ENCODE measurements at regions not wholly inside any gene's neighbourhood (a gene's known extent, or its start where the extent isn't known, plus 50 kb on each side); places are given as distances from the start of the nearest gene placed in this dataset.

GRCh38 chr2:240202586-240202985 lies 62.1 kb upstream of the OTOS start:
- Mint-ChIP-seq H3K27me3 (peaks cover 17% of the 10 kb centered on the region), H3K4me3 (no peak overlapping the region), H3K36me3 (ENCODE audit: low read depth) (no peaks in the 10 kb centered on the region), H3K27ac (no peak overlapping the region), H3K4me1 (ENCODE audit: low read depth) (peaks cover 6% of the 10 kb centered on the region), H3K9me3 (peaks cover 2% of the 10 kb centered on the region)
- intact Hi-C loops (cut with micrococcal nuclease), result no loop called here
- DNase-seq (no peak), ATAC-seq (no peak)
- TF ChIP-seq CTCF (IDR thresholded peaks at IDR 0.05), result no peak
- CTCF ChIA-PET, result interaction anchor here (0.7 kb wide), 1 partner anchor 760 kb away, joined by 3 read pairs; no protein-coding TSS in a partner anchor
- POLR2A ChIA-PET, result interaction anchor here (0.7 kb wide), 1 partner anchor 174 kb away, joined by 3 read pairs; no protein-coding TSS in a partner anchor

GRCh38 chr2:240203031-240203787 lies 62.8 kb upstream of the OTOS start:
- Mint-ChIP-seq H3K4me3 (no peak overlapping the region), H3K27me3 (peaks cover 17% of the 10 kb centered on the region), H3K27ac (no peak overlapping the region), H3K36me3 (ENCODE audit: low read depth) (no peaks in the 10 kb centered on the region), H3K9me3 (peaks cover 2% of the 10 kb centered on the region), H3K4me1 (ENCODE audit: low read depth) (peaks cover 6% of the 10 kb centered on the region)
- CTCF ChIA-PET, result interaction anchor here (0.7 to 1.2 kb wide), 3 partner anchors 14 to 760 kb away, joined by 3 read pairs; no protein-coding TSS in a partner anchor
- intact Hi-C loops (cut with micrococcal nuclease), result no loop called here
- DNase-seq, result no peak
- no peak for TF ChIP-seq CTCF (IDR thresholded peaks at IDR 0.05)
- no peak for ATAC-seq
- POLR2A ChIA-PET, result interaction anchor here (0.7 kb wide), 1 partner anchor 173 kb away, joined by 3 read pairs; no protein-coding TSS in a partner anchor

GRCh38 chr2:240203788-240204270 lies 63.4 kb upstream of the OTOS start:
- no peak for TF ChIP-seq CTCF (IDR thresholded peaks at IDR 0.05)
- POLR2A ChIA-PET, result no interaction called here
- Mint-ChIP-seq H3K4me1 (ENCODE audit: low read depth) (peaks cover 6% of the 10 kb centered on the region), H3K27me3 (peaks cover 17% of the 10 kb centered on the region), H3K9me3 (peaks cover 2% of the 10 kb centered on the region), H3K36me3 (ENCODE audit: low read depth) (no peaks in the 10 kb centered on the region), H3K4me3 (no peak overlapping the region), H3K27ac (no peak overlapping the region)
- ATAC-seq (no peak), DNase-seq (no peak)
- CTCF ChIA-PET, result interaction anchor here (1.0 to 1.2 kb wide), 2 partner anchors 14 to 29 kb away, joined by 3 read pairs; no protein-coding TSS in a partner anchor
- intact Hi-C loops (cut with micrococcal nuclease), result no loop called here

- H3K36me3 Mint-ChIP-seq (ENCODE audit: low read depth), result no peaks in the 10 kb centered on the region
- DNase-seq (no peak), ATAC-seq (no peak)
- intact Hi-C loops (cut with micrococcal nuclease), result no loop called here
- H3K4me3 Mint-ChIP-seq, result no peak overlapping the region
- peaks cover 17% of the 10 kb centered on the region for H3K27me3 Mint-ChIP-seq
- H3K27ac Mint-ChIP-seq, result no peak overlapping the region
- no peak for TF ChIP-seq CTCF (IDR thresholded peaks at IDR 0.05)
- H3K9me3 Mint-ChIP-seq, result peaks cover 2% of the 10 kb centered on the region
- peaks cover 6% of the 10 kb centered on the region for H3K4me1 Mint-ChIP-seq (ENCODE audit: low read depth)
- POLR2A ChIA-PET, result no interaction called here
- CTCF ChIA-PET, result interaction anchor here (1.2 to 1.5 kb wide), 2 partner anchors 28 to 61 kb away, joined by 3 to 4 read pairs; no protein-coding TSS in a partner anchor
These were observed 64.2 kb upstream of the OTOS start for GRCh38 chr2:240204431-240205276.

All from activated CD8-positive, alpha-beta T cell treated with anti-CD3 and anti-CD28 coated beads for 36 hours (primary cell).